ENCODE measurements at regions not wholly inside any gene's neighbourhood (a gene's known extent, or its start where the extent isn't known, plus 50 kb on each side); places are given as distances from the start of the nearest gene placed in this dataset.

DNA sequence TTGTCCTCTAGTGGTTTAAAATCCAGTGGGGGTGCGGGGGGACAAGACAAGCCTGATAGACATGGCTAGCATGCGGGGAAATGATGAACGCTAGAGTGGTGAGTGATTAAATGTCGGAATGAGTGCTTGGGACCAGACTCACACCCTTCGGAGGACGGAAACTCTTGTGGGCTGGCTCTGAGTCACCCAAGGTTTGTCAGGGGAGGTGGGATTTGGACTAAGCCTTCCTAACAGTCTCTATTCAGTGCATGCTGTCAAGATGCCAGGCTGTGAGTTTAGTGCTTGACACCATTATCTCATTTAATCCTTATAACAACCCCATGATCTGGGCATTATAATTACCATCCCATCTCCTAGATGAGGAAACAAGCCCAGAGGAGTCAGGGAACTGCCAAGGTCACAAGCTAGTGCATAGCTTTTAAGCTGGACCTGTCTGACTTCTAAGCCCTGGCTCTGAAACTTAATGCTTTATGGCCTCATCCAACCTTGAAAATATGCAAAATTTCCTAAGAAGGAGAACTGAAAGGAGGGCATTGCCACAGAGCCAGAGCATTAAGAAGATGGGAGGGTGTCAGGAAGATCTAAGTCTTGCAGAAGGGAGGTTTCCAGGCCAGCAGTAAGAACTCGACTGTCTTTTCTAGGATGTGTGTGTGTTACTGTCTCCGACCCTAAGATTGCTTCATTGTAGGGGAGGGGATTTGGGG is 168.7 kb upstream of the LRFN2 start (continued):
- TF ChIP-seq CTBP2 (IDR thresholded peaks at IDR 0.05; ENCODE audit: borderline replicate concordance, insufficient read depth, insufficient read length, low read length) (no peak), SP4 (IDR thresholded peaks at IDR 0.05; ENCODE audit: low read length) (no peak), SIRT6 (IDR thresholded peaks at IDR 0.05; ENCODE audit: low read length) (no peak), SIN3A (conservative IDR thresholded peaks at IDR 0.05 in 1 of 2, IDR thresholded peaks at IDR 0.05 in 1 of 2; ENCODE audit: low read depth in 1 of 2, low read length in 2 of 2) (no peak)
